ENCODE measurements at regions not wholly inside any gene's neighbourhood (a gene's known extent, or its start where the extent isn't known, plus 50 kb on each side); places are given as distances from the start of the nearest gene placed in this dataset.

GRCh38 chr6:108788416-108788815 lies 59.8 kb upstream of the ARMC2 start:
- H3K9me3 Mint-ChIP-seq, result peaks cover 15% of the 10 kb centered on the region
- TF ChIP-seq CTCF (IDR thresholded peaks at IDR 0.05), result no peak
- DNase-seq (no peak), ATAC-seq (ENCODE audit: low read depth) (no peak)
- intact Hi-C loops (cut with micrococcal nuclease), result no loop called here
- H3K36me3 Mint-ChIP-seq (ENCODE audit: low read depth), result no peaks in the 10 kb centered on the region
- no peak overlapping the region for H3K27ac Mint-ChIP-seq
- POLR2A ChIA-PET, result no interaction called here
- no peaks in the 10 kb centered on the region for H3K4me1 Mint-ChIP-seq
- no peak overlapping the region for H3K4me3 Mint-ChIP-seq
- peaks cover 18% of the 10 kb centered on the region for H3K27me3 Mint-ChIP-seq
- CTCF ChIA-PET, result interaction anchor here (1.3 kb wide), 1 partner anchor 247 kb away, joined by 6 read pairs; no protein-coding TSS in a partner anchor

- CTCF ChIA-PET, result no interaction called here
- Mint-ChIP-seq H3K36me3 (ENCODE audit: low read depth) (no peaks in the 10 kb centered on the region), H3K9me3 (peaks cover 15% of the 10 kb centered on the region), H3K4me3 (no peak overlapping the region), H3K27me3 (peaks cover 17% of the 10 kb centered on the region), H3K4me1 (no peaks in the 10 kb centered on the region), H3K27ac (no peak overlapping the region)
- POLR2A ChIA-PET, result no interaction called here
- ATAC-seq (ENCODE audit: low read depth) (no peak), DNase-seq (no peak)
- intact Hi-C loops (cut with micrococcal nuclease), result no loop called here
- no peak for TF ChIP-seq CTCF (IDR thresholded peaks at IDR 0.05)
These were observed 58.7 kb upstream of the ARMC2 start for GRCh38 chr6:108789475-108789874.

GRCh38 chr6:108791700-108792099 lies 56.5 kb upstream of the ARMC2 start:
- H3K9me3 Mint-ChIP-seq, result peaks cover 15% of the 10 kb centered on the region
- DNase-seq (no peak), ATAC-seq (ENCODE audit: low read depth) (no peak)
- peaks cover 11% of the 10 kb centered on the region for H3K27me3 Mint-ChIP-seq
- intact Hi-C loops (cut with micrococcal nuclease), result no loop called here
- TF ChIP-seq CTCF (IDR thresholded peaks at IDR 0.05), result no peak
- H3K27ac Mint-ChIP-seq, result no peak overlapping the region
- H3K4me3 Mint-ChIP-seq, result no peak overlapping the region
- CTCF ChIA-PET, result no interaction called here
- peaks cover 4% of the 10 kb centered on the region for H3K4me1 Mint-ChIP-seq
- no peaks in the 10 kb centered on the region for H3K36me3 Mint-ChIP-seq (ENCODE audit: low read depth)
- POLR2A ChIA-PET, result no interaction called here

- no peak for TF ChIP-seq CTCF (IDR thresholded peaks at IDR 0.05)
- Mint-ChIP-seq H3K27ac (no peak overlapping the region), H3K9me3 (peaks cover 6% of the 10 kb centered on the region), H3K4me1 (peaks cover 11% of the 10 kb centered on the region), H3K36me3 (ENCODE audit: low read depth) (no peaks in the 10 kb centered on the region), H3K4me3 (no peak overlapping the region), H3K27me3 (peaks cover 10% of the 10 kb centered on the region)
- no peak for ATAC-seq (ENCODE audit: low read depth)
- intact Hi-C loops (cut with micrococcal nuclease), result no loop called here
- CTCF ChIA-PET, result no interaction called here
- POLR2A ChIA-PET, result no interaction called here
- no peak for DNase-seq
These were observed 54.5 kb upstream of the ARMC2 start for GRCh38 chr6:108793516-108794251.

GRCh38 chr6:108795122-108795521 lies 53.1 kb upstream of the ARMC2 start:
- DNase-seq, result no peak
- Mint-ChIP-seq H3K4me1 (peaks cover 12% of the 10 kb centered on the region), H3K27me3 (peaks cover 11% of the 10 kb centered on the region), H3K36me3 (ENCODE audit: low read depth) (no peaks in the 10 kb centered on the region), H3K9me3 (no peaks in the 10 kb centered on the region), H3K4me3 (no peak overlapping the region), H3K27ac (no peak overlapping the region)
- intact Hi-C loops (cut with micrococcal nuclease), result loop anchor here (5.0 kb wide), 2 partner anchors 87 to 238 kb away; no protein-coding TSS in a partner anchor
- no peak for TF ChIP-seq CTCF (IDR thresholded peaks at IDR 0.05)
- ATAC-seq (ENCODE audit: low read depth), result no peak
- CTCF ChIA-PET, result no interaction called here
- POLR2A ChIA-PET, result interaction anchor here (0.9 kb wide), 1 partner anchor 237 kb away, joined by 3 read pairs; no protein-coding TSS in a partner anchor
